PC-9 (cell line): ENCODE measurements at regions not wholly inside any gene's neighbourhood (a gene's known extent, or its start where the extent isn't known, plus 50 kb on each side); places are given as distances from the start of the nearest gene placed in this dataset.

Experiments used
- BruUV-seq: library from RNA; stranded (reverse); fragments of 400-500 nt; replicated peaks from 2 replicates; lab custom pipeline; 2021; lab: Mats Ljungman, UMichigan
- CTCF ChIA-PET: fragments of 300-600 bp; sonication (Branson Sonifier 250); formaldehyde crosslinking; loops from one replicate; lab custom pipeline; 2022; ENCODE audit warnings: antibody characterized with exemption; lab: Charles Lee
- POLR2A ChIA-PET: fragments of 300-600 bp; sonication (Branson Sonifier 250); formaldehyde crosslinking; loops from one replicate; lab custom pipeline; 2022; ENCODE audit warnings: antibody characterized with exemption; ENCODE audit not compliant: unreplicated experiment; lab: Charles Lee
- DNase-seq, 2 experiments: peaks; one replicate each; pipeline versions ENCODE4 v3.0.0 to v3.0.0-alpha.2; 2015 to 2022; ENCODE audit warnings: mixed read lengths in 1 of 2
- H2AFZ ChIP-seq: fragments of 200-600 bp; sonication (generic); 2 replicates; pipeline ENCODE4 v1.8.1; 2017; ENCODE audit warnings: antibody characterized with exemption
- H3F3A ChIP-seq: fragments of 200-600 bp; sonication (generic); 2 replicates; pipeline ENCODE4 v1.8.1; 2017; ENCODE audit warnings: antibody characterized with exemption, mild to moderate bottlenecking, low read depth; ENCODE audit not compliant: insufficient read depth
- H3K27ac ChIP-seq: fragments of 200-600 bp; sonication (generic); 2 replicates; pipeline ENCODE4 v1.6.1; 2016; ENCODE audit warnings: mixed run types
- H3K27me3 ChIP-seq: fragments of 200-600 bp; sonication (generic); 2 replicates; pipeline ENCODE4 v1.6.1; 2016; ENCODE audit warnings: low read depth, mixed run types; ENCODE audit not compliant: insufficient read depth
- H3K36me3 ChIP-seq: fragments of 200-600 bp; sonication (generic); 2 replicates; pipeline ENCODE4 v1.6.1; 2016; ENCODE audit warnings: low read depth, mixed run types
- H3K4me1 ChIP-seq: fragments of 200-600 bp; sonication (generic); replicated peaks from 2 replicates; pipeline ENCODE4 v1.6.1; 2016; ENCODE audit warnings: mixed run types; ENCODE audit not compliant: insufficient read depth
- H3K4me2 ChIP-seq: fragments of 200-600 bp; sonication (generic); 2 replicates; pipeline ENCODE4 v1.6.1; 2017; ENCODE audit warnings: mixed run types
- H3K4me3 ChIP-seq: fragments of 200-600 bp; sonication (generic); 2 replicates; pipeline ENCODE4 v1.6.1; 2016; ENCODE audit warnings: mixed run types
- H3K79me2 ChIP-seq: fragments of 200-600 bp; sonication (generic); 2 replicates; pipeline ENCODE4 v1.6.1; 2017; ENCODE audit warnings: low read depth, mixed run types
- H3K9me2 ChIP-seq: fragments of 200-600 bp; sonication (generic); 2 replicates; pipeline ENCODE4 v1.8.1; 2017; ENCODE audit warnings: mild to moderate bottlenecking; ENCODE audit not compliant: insufficient read depth
- H3K9me3 ChIP-seq: fragments of 200-600 bp; sonication (generic); 2 replicates; pipeline ENCODE4 v1.8.1; 2016; ENCODE audit warnings: low read depth; ENCODE audit not compliant: insufficient read depth
- H4K20me1 ChIP-seq: fragments of 200-600 bp; sonication (generic); 2 replicates; pipeline ENCODE4 v1.8.1; 2017; ENCODE audit not compliant: insufficient read depth
- CTCF ChIP-seq: fragments of 200-600 bp; sonication (generic); conservative IDR thresholded peaks from 2 replicates; pipeline ENCODE4 v1.6.1; 2017; ENCODE audit warnings: mixed run types, antibody characterized with exemption, mild to moderate bottlenecking, moderate library complexity
- EZH2 ChIP-seq: fragments of 200-600 bp; sonication (generic); IDR thresholded peaks from 2 replicates; pipeline ENCODE4 v1.8.0; 2017; ENCODE audit warnings: antibody characterized with exemption, low read depth
- intact Hi-C: fragments of 100-400 bp; cut with micrococcal nuclease; formaldehyde crosslinking; loops from one replicate; pipeline ENCODE4 v1.10.0; 2022; ENCODE audit not compliant: unreplicated experiment

DNA sequence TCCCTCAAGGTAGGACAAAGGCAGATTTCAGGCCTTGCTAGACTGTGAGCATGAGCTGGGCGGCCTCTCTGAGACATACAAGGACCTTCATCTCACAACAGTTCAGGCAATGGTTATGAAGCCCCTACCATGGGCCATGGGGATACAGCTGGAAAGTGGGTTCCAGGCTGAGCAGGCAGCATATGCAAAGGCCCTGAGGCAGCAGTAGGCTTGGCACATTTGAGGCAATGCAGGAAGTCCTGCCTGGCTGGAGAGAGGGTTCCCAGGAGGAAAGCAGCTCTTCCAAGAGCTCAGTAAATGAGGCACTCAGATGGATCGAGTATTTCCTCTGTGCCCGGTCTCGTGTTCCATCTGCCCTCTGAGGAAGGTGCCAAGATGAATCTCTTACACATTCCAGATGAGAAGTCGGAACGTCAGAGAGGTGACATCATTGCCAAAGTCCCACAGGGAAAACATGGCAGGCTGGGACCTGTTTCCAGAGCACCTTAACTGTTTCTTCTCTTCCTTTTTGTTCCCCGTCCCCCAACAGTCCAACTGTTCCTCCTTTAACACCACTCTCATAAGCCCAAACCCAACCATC is 388.6 kb downstream of the MN1 start:
- POLR2A ChIA-PET: no interaction called here
- no peak for DNase-seq
- H3K9me3 ChIP-seq: no peaks in the 10 kb centered on the region
- no peaks in the 10 kb centered on the region for H3K27me3 ChIP-seq
- H3K9me2 ChIP-seq: no peaks in the 10 kb centered on the region
- no peaks in the 10 kb centered on the region for H3K79me2 ChIP-seq
- no peak overlapping the region for H3K4me3 ChIP-seq
- H3F3A ChIP-seq: no peaks in the 10 kb centered on the region; the same call in none of the 2 replicates
- no peak overlapping the region for H3K27ac ChIP-seq
- no TSS peak for BruUV-seq
- TF ChIP-seq EZH2: no peak
- TF ChIP-seq CTCF: no peak
- H3K36me3 ChIP-seq: no peaks in the 10 kb centered on the region
- intact Hi-C loops: no loop called here
- no peak overlapping the region for H2AFZ ChIP-seq
- H4K20me1 ChIP-seq: no peaks in the 10 kb centered on the region
- no peak overlapping the region for H3K4me2 ChIP-seq
- CTCF ChIA-PET: interaction anchor here (0.7 kb wide), 1 partner anchor 554 kb away, joined by 3 read pairs; no protein-coding TSS in a partner anchor
- no peaks in the 10 kb centered on the region for H3K4me1 ChIP-seq

- CTCF ChIA-PET: interaction anchor here (0.5 kb wide), 1 partner anchor 390 kb away, joined by 7 read pairs; no protein-coding TSS in a partner anchor
- Histone ChIP-seq H3K27ac (no peak overlapping the region), H3K4me1 (no peaks in the 10 kb centered on the region), H4K20me1 (no peaks in the 10 kb centered on the region), H3K4me2 (no peak overlapping the region), H3K9me2 (no peaks in the 10 kb centered on the region), H3K9me3 (no peaks in the 10 kb centered on the region), H3F3A (no peaks in the 10 kb centered on the region; the same call in none of the 2 replicates), H3K4me3 (no peak overlapping the region), H3K36me3 (no peaks in the 10 kb centered on the region), H2AFZ (no peak overlapping the region), H3K27me3 (no peaks in the 10 kb centered on the region), H3K79me2 (no peaks in the 10 kb centered on the region)
- DNase-seq: no peak
- POLR2A ChIA-PET: no interaction called here
- TF ChIP-seq EZH2: no peak
- TF ChIP-seq CTCF: no peak
- intact Hi-C loops: no loop called here
- BruUV-seq: no TSS peak
Measured at GRCh38 chr22:27413702-27414101, 387.9 kb downstream of the MN1 start.

GRCh38 chr22:27416511-27417420 is 384.8 kb downstream of the MN1 start:
- intact Hi-C loops: no loop called here
- no TSS peak for BruUV-seq
- no peak overlapping the region for H3K4me3 ChIP-seq
- H3K4me2 ChIP-seq: no peak overlapping the region
- H3K79me2 ChIP-seq: no peaks in the 10 kb centered on the region
- TF ChIP-seq EZH2: no peak
- no peak for TF ChIP-seq CTCF
- H3F3A ChIP-seq: no peaks in the 10 kb centered on the region
- no peaks in the 10 kb centered on the region for H3K9me3 ChIP-seq
- H3K27ac ChIP-seq: no peak overlapping the region
- CTCF ChIA-PET: no interaction called here
- no peak overlapping the region for H2AFZ ChIP-seq
- no peaks in the 10 kb centered on the region for H3K36me3 ChIP-seq
- DNase-seq: peak; percentile 30 to 50
- H3K27me3 ChIP-seq: no peaks in the 10 kb centered on the region
- H3K4me1 ChIP-seq: no peaks in the 10 kb centered on the region
- H3K9me2 ChIP-seq: no peaks in the 10 kb centered on the region
- H4K20me1 ChIP-seq: no peaks in the 10 kb centered on the region
- POLR2A ChIA-PET: interaction anchor here (0.6 kb wide), 1 partner anchor 84 kb away, joined by 4 read pairs; no protein-coding TSS in a partner anchor
